ENCODE measurements at regions not wholly inside any gene's neighbourhood (a gene's known extent, or its start where the extent isn't known, plus 50 kb on each side); places are given as distances from the start of the nearest gene placed in this dataset.

GRCh38 chr2:239514754-239515530, 114.1 kb upstream of the HDAC4 start:
- Mint-ChIP-seq H3K9me3 (no peaks in the 10 kb centered on the region), H3K36me3 (ENCODE audit: insufficient read depth) (peaks cover 2% of the 10 kb centered on the region), H3K27ac (ENCODE audit: low read depth) (no peak overlapping the region), H3K27me3 (no peaks in the 10 kb centered on the region), H3K4me1 (no peaks in the 10 kb centered on the region), H3K4me3 (no peak overlapping the region)
- ATAC-seq (replicated peaks; ENCODE audit: extremely low read depth, poor library complexity, severe bottlenecking) (no peak), DNase-seq (ENCODE audit: low spot score in 2 of 2) (no peak)

DNA sequence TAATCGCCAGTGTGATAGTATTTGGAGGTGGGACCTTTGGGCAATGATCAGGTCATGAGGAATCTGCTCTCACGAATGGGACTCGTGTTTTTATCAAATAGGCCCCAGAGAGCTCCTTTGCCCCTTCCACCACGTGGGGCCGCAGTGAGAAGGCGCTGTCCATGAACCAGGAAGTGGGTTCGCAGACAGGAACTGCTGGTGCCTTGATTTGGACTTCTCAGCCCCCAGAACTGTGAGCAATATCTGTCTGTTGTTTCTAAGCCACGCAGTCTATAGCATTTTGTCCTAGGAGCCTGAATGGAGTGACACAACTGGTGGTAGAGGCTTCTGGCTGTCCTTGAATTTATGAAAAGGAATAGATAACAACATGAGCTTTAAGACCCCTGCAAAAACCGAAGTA, 111.2 kb upstream of the HDAC4 start:
- ATAC-seq (replicated peaks; ENCODE audit: extremely low read depth, poor library complexity, severe bottlenecking) (no peak), DNase-seq (ENCODE audit: low spot score in 2 of 2) (no peak)
- Mint-ChIP-seq H3K4me1 (peaks cover 5% of the 10 kb centered on the region), H3K9me3 (no peaks in the 10 kb centered on the region), H3K27me3 (peaks cover 9% of the 10 kb centered on the region), H3K36me3 (ENCODE audit: insufficient read depth) (peaks cover 2% of the 10 kb centered on the region), H3K4me3 (no peak overlapping the region), H3K27ac (ENCODE audit: low read depth) (no peak overlapping the region)

DNA sequence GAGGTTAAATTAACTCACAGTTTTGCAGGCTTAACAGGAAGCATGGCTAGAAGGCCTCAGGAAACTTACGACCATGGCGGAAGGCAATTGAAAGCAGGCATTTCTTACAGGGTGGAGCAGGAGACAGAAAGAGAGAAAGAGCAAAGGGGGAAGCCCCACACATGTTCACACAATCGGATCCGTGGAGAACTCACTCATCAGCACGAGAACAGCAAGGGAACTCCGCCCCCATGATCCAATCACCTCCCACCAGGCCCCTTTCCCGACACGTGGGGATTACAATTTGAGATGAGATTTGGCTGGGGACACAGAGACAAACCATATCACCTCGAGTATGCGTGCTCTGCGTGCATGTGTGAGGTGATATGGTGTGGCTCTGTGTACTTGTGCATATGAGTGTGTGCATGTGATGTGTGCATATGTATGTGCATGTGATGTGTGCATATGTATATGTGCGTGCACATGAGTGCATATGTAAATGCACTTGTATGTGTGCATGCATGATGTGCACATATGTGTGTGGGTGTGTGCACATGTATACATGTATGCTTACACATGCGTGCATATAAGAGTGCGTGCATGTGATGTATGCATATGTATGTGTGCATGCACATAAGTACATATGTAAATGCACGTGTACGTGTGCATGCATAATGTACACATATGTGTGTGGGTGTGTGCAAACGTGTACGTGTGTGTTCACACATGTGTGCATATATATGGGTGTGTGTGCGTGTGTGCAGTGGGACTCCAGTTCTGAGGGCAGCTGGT, 108.7 kb upstream of the HDAC4 start:
- Mint-ChIP-seq H3K9me3 (no peaks in the 10 kb centered on the region), H3K4me1 (peaks cover 5% of the 10 kb centered on the region), H3K27ac (ENCODE audit: low read depth) (no peak overlapping the region), H3K27me3 (peaks cover 9% of the 10 kb centered on the region), H3K36me3 (ENCODE audit: insufficient read depth) (no peaks in the 10 kb centered on the region), H3K4me3 (no peak overlapping the region)
- ATAC-seq (replicated peaks; ENCODE audit: extremely low read depth, poor library complexity, severe bottlenecking) (no peak), DNase-seq (ENCODE audit: low spot score in 2 of 2) (no peak)

- Mint-ChIP-seq H3K4me1 (peaks cover 5% of the 10 kb centered on the region), H3K27me3 (peaks cover 9% of the 10 kb centered on the region), H3K9me3 (no peaks in the 10 kb centered on the region), H3K36me3 (ENCODE audit: insufficient read depth) (no peaks in the 10 kb centered on the region), H3K4me3 (no peak overlapping the region), H3K27ac (ENCODE audit: low read depth) (no peak overlapping the region)
- no peak for ATAC-seq (replicated peaks; ENCODE audit: extremely low read depth, poor library complexity, severe bottlenecking)
- no peak for DNase-seq (ENCODE audit: low spot score in 2 of 2)
Measured at GRCh38 chr2:239508261-239508660, 107.4 kb upstream of the HDAC4 start.

DNA sequence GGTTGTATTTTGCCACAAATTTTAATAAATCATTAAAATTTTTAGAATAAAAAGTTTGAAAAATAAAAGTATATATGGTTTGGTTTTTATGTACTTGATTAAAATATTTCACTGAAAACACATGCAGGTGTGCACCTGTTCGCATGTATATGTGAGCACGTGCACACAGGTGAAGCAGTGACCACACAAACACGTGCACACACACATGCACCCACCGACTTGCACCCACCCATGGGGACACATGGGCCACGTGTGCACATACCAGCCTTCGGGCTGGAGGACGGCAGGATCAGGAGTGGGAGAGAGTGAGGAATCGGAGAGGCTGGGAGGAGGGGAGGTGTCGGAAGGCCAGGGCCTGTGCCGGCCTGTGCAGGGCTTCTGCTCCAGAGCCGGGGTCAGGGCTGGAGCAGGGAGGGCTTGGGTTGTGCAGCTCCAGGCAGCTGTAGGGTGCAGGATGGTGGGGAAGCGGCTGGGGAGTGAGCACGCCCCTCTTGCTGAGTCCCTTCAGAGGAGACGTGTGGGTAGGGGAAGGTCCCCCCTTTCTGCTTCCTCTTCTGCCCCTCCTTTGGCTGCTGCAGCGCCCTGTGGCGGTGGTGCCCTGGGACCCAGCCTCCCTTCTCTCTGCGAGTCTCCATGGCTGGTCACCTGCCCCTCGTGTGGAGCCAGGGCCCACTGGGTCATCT, 106.9 kb upstream of the HDAC4 start:
- Mint-ChIP-seq H3K27ac (ENCODE audit: low read depth) (no peak overlapping the region), H3K4me1 (peaks cover 5% of the 10 kb centered on the region), H3K27me3 (peaks cover 9% of the 10 kb centered on the region), H3K36me3 (ENCODE audit: insufficient read depth) (no peaks in the 10 kb centered on the region), H3K4me3 (no peak overlapping the region), H3K9me3 (no peaks in the 10 kb centered on the region)
- DNase-seq (ENCODE audit: low spot score in 2 of 2) (no peak), ATAC-seq (replicated peaks; ENCODE audit: extremely low read depth, poor library complexity, severe bottlenecking) (no peak)

GRCh38 chr2:239506961-239507360, 106.1 kb upstream of the HDAC4 start:
- Mint-ChIP-seq H3K4me1 (peaks cover 5% of the 10 kb centered on the region), H3K27me3 (peaks cover 9% of the 10 kb centered on the region), H3K4me3 (no peak overlapping the region), H3K9me3 (no peaks in the 10 kb centered on the region), H3K36me3 (ENCODE audit: insufficient read depth) (no peaks in the 10 kb centered on the region), H3K27ac (ENCODE audit: low read depth) (no peak overlapping the region)
- ATAC-seq (replicated peaks; ENCODE audit: extremely low read depth, poor library complexity, severe bottlenecking) (no peak), DNase-seq (ENCODE audit: low spot score in 2 of 2) (no peak)

- Mint-ChIP-seq H3K9me3 (no peaks in the 10 kb centered on the region), H3K4me3 (no peak overlapping the region), H3K4me1 (peaks cover 5% of the 10 kb centered on the region), H3K27ac (ENCODE audit: low read depth) (no peak overlapping the region), H3K36me3 (ENCODE audit: insufficient read depth) (peaks cover 1% of the 10 kb centered on the region), H3K27me3 (peaks cover 16% of the 10 kb centered on the region)
- ATAC-seq (replicated peaks; ENCODE audit: extremely low read depth, poor library complexity, severe bottlenecking) (no peak), DNase-seq (ENCODE audit: low spot score in 2 of 2) (no peak)
Measured at GRCh38 chr2:239506101-239506857, 105.5 kb upstream of the HDAC4 start.

DNA sequence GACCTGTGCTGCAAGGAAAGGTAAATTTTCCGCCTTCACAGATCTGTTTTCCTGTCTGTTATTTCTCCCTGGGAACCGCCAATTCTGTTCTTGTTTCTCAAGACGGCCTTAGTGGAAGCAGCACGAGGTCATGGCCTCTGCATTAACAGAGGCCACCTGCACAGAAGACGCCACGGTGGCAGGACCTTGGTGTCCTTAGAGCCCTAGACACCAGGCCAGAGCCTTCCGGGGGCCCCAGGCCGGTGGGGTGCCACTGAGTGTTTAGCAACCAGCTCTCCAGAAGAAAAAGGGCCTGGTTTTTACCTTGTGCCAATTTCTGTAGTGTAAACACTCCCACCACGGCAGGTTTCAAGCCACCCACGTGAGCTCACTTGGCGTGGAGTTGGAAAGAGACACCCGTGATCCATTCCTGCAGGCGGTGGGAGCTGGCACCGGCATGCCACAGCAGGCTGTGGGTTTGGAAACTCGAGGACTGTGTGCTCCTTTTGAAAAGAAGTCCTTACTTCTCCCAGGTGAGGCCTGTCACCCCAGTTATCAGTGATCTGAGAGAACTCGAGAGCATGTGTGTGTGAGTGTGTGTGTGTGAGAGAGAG, 103.9 kb upstream of the HDAC4 start:
- no peak for ATAC-seq (replicated peaks; ENCODE audit: extremely low read depth, poor library complexity, severe bottlenecking)
- peaks cover 27% of the 10 kb centered on the region for H3K27me3 Mint-ChIP-seq
- H3K4me3 Mint-ChIP-seq, result no peak overlapping the region
- no peaks in the 10 kb centered on the region for H3K9me3 Mint-ChIP-seq
- H3K4me1 Mint-ChIP-seq, result peaks cover 5% of the 10 kb centered on the region
- H3K27ac Mint-ChIP-seq (ENCODE audit: low read depth), result no peak overlapping the region
- H3K36me3 Mint-ChIP-seq (ENCODE audit: insufficient read depth), result peaks cover 1% of the 10 kb centered on the region
- DNase-seq (ENCODE audit: low spot score in 2 of 2), result no peak

DNA sequence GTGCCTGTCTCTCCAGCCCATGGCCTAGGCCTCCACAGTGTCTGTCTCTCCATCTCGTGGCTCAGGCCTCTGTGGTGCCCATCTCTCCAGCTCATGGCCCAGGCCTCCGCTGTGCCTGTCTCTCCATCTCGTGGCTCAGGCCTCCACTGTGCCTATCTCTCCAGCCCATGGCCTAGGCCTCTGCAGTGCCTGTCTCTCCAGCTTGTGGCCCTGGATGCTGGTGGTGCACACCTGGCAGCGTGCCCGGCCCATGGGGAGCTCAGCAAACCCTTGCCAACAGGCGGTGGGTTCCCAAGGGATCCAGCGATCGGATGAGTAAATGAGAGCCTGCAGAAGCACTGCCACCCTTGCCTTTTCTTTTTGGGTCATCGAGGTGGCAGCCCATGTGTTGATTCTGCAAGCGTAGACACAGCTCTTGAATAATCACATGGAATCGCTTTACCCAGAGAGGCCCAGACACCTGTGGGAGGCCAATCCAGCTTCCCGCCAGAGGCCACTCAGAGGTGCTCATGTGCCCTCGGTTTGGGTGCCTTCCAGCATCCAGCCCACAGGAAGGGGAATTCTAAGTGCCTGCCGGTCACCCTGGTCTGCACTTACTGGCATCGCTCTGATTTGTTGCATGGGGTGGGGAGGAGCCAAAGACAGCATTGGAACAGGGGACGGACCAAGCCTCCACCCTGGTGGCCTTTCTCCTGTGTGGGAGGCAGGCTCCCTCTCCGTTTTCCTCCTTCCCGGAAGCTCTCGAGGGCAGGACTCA, 101.8 kb upstream of the HDAC4 start:
- no peak for DNase-seq (ENCODE audit: low spot score in 2 of 2)
- Mint-ChIP-seq H3K27me3 (peaks cover 38% of the 10 kb centered on the region), H3K36me3 (ENCODE audit: insufficient read depth) (peaks cover 1% of the 10 kb centered on the region), H3K4me1 (peaks cover 3% of the 10 kb centered on the region), H3K4me3 (no peak overlapping the region), H3K27ac (ENCODE audit: low read depth) (no peak overlapping the region), H3K9me3 (no peaks in the 10 kb centered on the region)
- no peak for ATAC-seq (replicated peaks; ENCODE audit: extremely low read depth, poor library complexity, severe bottlenecking)

GRCh38 chr2:239500574-239501550, 100.0 kb upstream of the HDAC4 start:
- no peak overlapping the region for H3K27ac Mint-ChIP-seq (ENCODE audit: low read depth)
- no peak for ATAC-seq (replicated peaks; ENCODE audit: extremely low read depth, poor library complexity, severe bottlenecking)
- H3K27me3 Mint-ChIP-seq, result peaks cover 46% of the 10 kb centered on the region

More at GRCh38 chr2:239500574-239501550, 100.0 kb upstream of the HDAC4 start:
- peaks cover 1% of the 10 kb centered on the region for H3K36me3 Mint-ChIP-seq (ENCODE audit: insufficient read depth)
- no peak overlapping the region for H3K4me3 Mint-ChIP-seq
- no peaks in the 10 kb centered on the region for H3K4me1 Mint-ChIP-seq
- H3K9me3 Mint-ChIP-seq, result no peaks in the 10 kb centered on the region
- no peak for DNase-seq (ENCODE audit: low spot score in 2 of 2)

All from central memory CD8-positive, alpha-beta T cell (primary cell).